ENCODE measurements at regions not wholly inside any gene's neighbourhood (a gene's known extent, or its start where the extent isn't known, plus 50 kb on each side); places are given as distances from the start of the nearest gene placed in this dataset.

DNA sequence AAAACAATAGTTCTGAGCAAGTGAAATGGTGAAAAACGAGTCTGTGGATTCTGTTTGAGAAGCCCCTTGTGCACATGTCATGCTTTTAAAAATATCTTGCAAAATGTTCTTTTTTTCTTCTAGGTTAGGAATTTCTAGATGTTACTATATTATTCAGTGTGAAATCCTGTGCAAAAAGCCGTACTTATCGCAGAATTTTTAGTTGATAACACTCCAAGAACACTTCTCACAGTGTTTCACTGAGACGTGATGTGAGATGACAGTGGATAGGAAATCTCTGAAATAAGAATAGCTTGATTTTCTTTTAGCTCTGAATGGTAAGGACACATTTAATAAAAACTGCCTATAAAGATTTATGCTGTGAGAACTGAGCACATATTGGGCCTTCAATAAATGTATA is 234.5 kb downstream of the SNAPC1 start:
- Histone ChIP-seq H3K27ac (no peak overlapping the region), H3K4me3 (no peak overlapping the region), H3K27me3 (no peaks in the 10 kb centered on the region), H3K36me3 (no peaks in the 10 kb centered on the region), H3K4me1 (no peaks in the 10 kb centered on the region), H3K9me3 (no peaks in the 10 kb centered on the region)
- TF ChIP-seq CTCF (IDR thresholded peaks at IDR 0.05), result no peak
- intact Hi-C loops (cut with DNase I), result no loop called here
- ATAC-seq (no peak), DNase-seq (no peak)

DNA sequence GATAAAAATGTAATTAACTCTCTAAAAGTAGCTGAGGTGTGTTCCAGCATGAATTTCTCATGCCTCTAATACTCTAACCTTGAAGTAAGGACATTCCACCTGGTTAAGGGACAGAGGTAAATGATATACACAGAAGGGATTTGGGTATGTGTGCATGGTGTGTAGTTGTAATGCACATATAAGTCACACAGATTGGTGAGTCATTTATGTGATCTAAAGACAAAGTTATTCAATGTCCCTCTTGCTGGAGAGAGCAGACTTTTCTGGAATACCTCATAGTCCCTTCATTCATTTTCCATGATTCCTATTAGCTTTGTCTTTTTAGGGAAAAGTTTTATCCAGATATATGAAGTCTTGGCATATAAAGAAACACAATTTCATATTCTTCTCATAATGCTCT is 234.9 kb downstream of the SNAPC1 start:
- Histone ChIP-seq H3K27me3 (no peaks in the 10 kb centered on the region), H3K4me1 (no peaks in the 10 kb centered on the region), H3K9me3 (no peaks in the 10 kb centered on the region), H3K27ac (no peak overlapping the region), H3K36me3 (no peaks in the 10 kb centered on the region), H3K4me3 (no peak overlapping the region)
- TF ChIP-seq CTCF (IDR thresholded peaks at IDR 0.05), result no peak
- ATAC-seq (no peak), DNase-seq (no peak)
- intact Hi-C loops (cut with DNase I), result no loop called here

DNA sequence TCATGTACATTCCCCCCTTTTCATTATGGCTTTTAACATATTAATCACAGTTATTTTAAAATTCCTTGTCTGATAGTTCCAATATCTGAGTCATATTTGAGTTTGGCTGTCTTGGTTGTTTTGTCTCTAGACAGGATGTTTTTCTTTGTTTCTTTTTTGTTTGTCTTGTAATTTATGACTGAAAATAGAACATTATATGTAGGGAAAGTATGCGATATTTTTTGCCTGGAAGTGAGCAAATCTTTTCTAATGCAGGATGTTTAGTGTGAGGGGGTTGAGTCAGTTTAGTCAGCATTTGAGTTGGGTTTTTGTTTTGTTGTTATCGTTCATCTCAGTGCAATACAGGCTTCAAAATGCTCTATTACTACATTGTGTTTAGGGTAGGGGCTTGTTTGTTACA is 239.7 kb downstream of the SNAPC1 start:
- Histone ChIP-seq H3K27ac (no peak overlapping the region), H3K4me1 (no peaks in the 10 kb centered on the region), H3K27me3 (no peaks in the 10 kb centered on the region), H3K4me3 (no peak overlapping the region), H3K9me3 (no peaks in the 10 kb centered on the region), H3K36me3 (no peaks in the 10 kb centered on the region)
- DNase-seq (no peak), ATAC-seq (no peak)
- no peak for TF ChIP-seq CTCF (IDR thresholded peaks at IDR 0.05)
- intact Hi-C loops (cut with DNase I), result no loop called here

DNA sequence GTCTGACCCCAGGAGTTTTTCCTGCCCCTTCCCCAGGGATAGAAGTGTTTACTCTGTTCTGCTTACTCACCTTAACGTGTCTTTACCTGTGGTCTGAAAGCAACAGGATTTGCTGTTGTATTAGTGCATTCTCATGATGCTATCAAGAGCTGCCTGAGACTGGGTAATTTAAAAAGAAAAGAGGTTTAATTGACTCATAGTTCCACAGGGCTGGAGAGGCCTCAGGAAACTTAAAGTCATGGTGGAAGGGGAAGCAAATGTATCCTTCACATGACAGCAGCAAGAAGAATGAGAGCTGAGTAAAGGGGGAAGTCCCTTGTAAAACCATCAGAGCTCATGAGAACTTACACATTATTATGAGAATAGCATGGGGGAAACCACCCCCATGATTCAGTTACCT is 240.4 kb downstream of the SNAPC1 start:
- no peaks in the 10 kb centered on the region for H3K36me3 ChIP-seq
- TF ChIP-seq CTCF (IDR thresholded peaks at IDR 0.05), result no peak
- no peak overlapping the region for H3K4me3 ChIP-seq
- no peaks in the 10 kb centered on the region for H3K9me3 ChIP-seq
- H3K27me3 ChIP-seq, result no peaks in the 10 kb centered on the region
- ATAC-seq, result no peak
- H3K4me1 ChIP-seq, result no peaks in the 10 kb centered on the region
- no peak overlapping the region for H3K27ac ChIP-seq
- no peak for DNase-seq
- intact Hi-C loops (cut with DNase I), result no loop called here

GRCh38 chr14:62003701-62004100 is 241.5 kb downstream of the SNAPC1 start:
- no peaks in the 10 kb centered on the region for H3K9me3 ChIP-seq
- H3K4me1 ChIP-seq, result no peaks in the 10 kb centered on the region
- intact Hi-C loops (cut with DNase I), result no loop called here
- no peaks in the 10 kb centered on the region for H3K27me3 ChIP-seq
- no peak for TF ChIP-seq CTCF (IDR thresholded peaks at IDR 0.05)
- H3K36me3 ChIP-seq, result no peaks in the 10 kb centered on the region
- H3K4me3 ChIP-seq, result no peak overlapping the region
- DNase-seq (no peak), ATAC-seq (no peak)
- H3K27ac ChIP-seq, result no peak overlapping the region

- DNase-seq, result no peak
- intact Hi-C loops (cut with DNase I), result no loop called here
These were observed 244.0 kb downstream of the SNAPC1 start for GRCh38 chr14:62006116-62006731.

More at GRCh38 chr14:62006116-62006731, 244.0 kb downstream of the SNAPC1 start:
- no peak for TF ChIP-seq CTCF (IDR thresholded peaks at IDR 0.05)
- no peaks in the 10 kb centered on the region for H3K9me3 ChIP-seq
- no peaks in the 10 kb centered on the region for H3K4me1 ChIP-seq
- no peaks in the 10 kb centered on the region for H3K27me3 ChIP-seq
- no peaks in the 10 kb centered on the region for H3K36me3 ChIP-seq
- H3K27ac ChIP-seq, result no peak overlapping the region
- no peak for ATAC-seq
- H3K4me3 ChIP-seq, result no peak overlapping the region

Data from upper lobe of right lung (tissue), 1 donor.